SKM-1 treated with dmso at 0.1 percent for 144 hours (cell line): ENCODE measurements at regions not wholly inside any gene's neighbourhood (a gene's known extent, or its start where the extent isn't known, plus 50 kb on each side); places are given as distances from the start of the nearest gene placed in this dataset.
A peak's percentile ranks its signal among the peaks of the same experiment; 100 is the strongest.
"Not testable (repeated sequence)": the region's sequence is repeated elsewhere in the genome, so short reads cannot be mapped to it uniquely, and the experiment has no call there.

Source experiments
- DNase-seq: peaks from one replicate; lab custom pipeline; 2025; ENCODE audit not compliant: unreplicated experiment; lab: John Stamatoyannopoulos, UW

DNA sequence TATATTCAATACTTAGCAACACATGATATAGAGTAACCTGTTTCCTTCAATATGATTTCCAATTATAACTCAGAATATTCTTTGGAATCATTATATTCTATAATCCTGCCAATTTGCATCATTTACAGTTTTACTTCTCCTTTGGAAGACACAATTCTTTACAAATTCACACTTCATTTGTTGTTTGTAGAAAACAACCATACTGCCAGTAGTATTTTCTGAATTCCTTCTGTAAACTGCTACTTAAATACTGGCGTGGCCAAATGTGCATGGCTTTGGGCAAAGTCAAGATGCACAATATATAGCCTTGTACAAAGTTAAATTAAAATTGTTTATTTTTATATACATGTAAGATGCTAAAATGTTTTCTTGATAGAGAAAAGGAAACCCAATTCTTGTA, 687.1 kb upstream of the NEGR1 start:
- no peak for DNase-seq

DNA sequence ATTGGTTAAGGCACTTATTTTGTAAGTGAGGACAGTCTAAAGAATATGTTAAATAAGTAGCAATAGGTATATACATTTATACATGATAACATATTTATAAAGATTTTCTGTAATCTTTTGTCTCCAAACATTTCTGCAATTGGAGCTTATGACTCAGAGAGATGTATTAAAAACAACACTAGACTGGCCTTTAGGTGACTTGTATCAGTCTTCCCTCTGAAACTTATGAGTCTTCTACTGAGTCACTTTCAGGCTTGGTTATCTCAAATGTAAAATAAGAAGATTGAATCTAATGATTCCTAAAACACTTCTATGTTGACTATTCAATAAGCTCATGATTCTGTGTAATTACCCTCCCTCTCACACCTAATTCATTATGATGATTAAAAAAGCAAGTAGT, 672.6 kb upstream of the NEGR1 start:
- no peak for DNase-seq

DNA sequence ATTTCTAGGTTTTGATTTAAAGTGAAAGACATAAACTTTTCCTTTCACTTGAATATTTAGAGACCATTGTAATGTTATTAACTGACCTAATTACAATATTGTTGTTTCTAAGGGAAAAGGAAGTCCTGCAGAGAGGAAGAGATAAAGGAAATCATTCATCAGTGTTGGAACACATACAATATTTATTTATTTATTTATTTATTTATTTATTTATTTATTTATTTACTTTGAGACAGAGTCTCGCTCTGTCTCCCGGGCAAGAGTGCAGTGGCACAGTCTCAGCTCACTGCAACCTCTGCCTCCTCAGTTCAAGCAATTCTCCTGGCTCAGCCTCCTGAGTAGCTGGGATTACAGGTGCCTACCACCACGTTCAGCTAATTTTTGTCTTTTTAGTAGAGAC, 668.6 kb upstream of the NEGR1 start:
- DNase-seq: not testable (repeated sequence)

DNA sequence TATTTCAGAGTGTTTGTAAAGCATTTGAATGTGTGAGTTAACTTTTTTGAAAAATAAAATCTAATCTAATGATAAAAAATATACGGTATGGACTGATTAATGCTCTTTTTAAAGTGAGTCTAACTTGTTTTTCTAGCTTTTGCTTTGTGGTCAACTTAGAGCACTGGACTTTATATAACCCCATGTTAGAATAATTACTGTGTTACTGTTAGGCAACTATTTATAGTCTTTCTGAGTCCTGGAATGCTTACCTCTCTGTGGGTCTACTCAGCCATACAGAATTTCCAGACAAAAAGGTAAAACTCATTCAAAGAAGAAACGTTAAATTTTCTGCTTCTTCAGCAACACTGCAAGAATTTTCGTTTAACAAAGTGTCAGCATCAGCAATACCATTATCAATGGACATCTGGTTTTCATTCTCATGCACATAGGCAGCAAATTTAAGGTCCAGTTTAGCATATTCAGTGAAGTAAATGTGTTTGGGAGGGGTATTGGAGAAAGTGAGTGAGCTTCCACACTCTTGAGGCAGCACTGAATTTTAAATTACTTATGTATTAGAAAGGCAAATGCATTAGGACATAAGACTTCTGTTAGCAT, 664.7 kb upstream of the NEGR1 start:
- DNase-seq: no peak

DNA sequence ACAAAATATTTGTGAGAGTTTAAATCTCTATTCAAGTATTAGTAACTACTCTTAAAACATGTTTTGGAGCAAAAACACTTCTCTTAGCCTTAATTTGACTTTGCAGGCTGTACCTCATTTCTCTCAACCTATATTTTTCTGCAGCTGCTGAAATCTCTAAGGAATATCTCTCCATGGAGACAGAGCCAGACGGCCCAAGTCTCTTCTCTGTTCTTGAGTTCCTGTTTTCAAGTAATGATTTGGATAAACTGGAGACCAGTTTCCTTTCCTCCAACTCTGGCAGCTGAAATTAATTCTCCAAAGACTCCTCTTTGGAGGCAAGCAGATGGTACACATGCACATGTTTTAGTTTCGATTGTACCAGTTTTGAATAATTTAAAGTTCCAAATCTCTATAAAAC, 659.7 kb upstream of the NEGR1 start:
- DNase-seq: no peak

DNA sequence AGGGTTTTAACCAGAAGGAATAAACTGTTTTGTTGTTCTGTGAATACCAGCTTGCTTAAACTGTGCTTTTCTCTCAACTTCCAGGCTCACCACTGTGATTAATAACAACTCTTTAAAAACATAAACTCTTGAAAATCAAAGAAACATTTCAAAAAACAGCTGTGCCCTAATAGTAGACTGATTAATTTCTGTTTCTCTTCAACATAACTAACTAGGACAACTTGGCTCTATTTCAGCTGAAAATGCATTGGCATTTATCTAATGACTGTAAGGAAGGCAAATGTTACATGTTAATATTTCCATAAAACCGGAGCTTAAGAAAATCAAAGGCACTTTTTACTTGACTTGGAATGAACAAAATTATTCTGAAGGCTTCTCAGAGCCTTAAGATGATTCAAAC, 656.1 kb upstream of the NEGR1 start:
- no peak for DNase-seq

DNA sequence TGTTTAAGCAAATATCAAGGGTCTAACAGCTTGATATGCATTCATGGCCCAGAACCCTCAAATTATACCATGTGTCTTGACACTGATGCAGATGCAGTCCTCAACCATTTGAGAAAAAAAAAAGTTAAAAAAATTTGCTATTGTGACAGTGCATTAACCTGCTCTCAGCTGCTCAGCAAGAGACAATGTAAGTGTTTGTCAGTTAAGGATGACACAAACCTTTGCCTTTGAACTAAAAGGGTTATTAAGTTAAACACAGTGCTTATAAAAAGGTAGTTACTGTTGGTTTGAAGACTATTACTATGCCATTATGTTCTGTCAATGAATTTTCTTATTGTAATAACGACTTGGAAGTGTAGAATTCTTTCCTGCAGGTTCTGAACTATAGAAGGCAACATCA, 655.6 kb upstream of the NEGR1 start:
- DNase-seq: no peak

DNA sequence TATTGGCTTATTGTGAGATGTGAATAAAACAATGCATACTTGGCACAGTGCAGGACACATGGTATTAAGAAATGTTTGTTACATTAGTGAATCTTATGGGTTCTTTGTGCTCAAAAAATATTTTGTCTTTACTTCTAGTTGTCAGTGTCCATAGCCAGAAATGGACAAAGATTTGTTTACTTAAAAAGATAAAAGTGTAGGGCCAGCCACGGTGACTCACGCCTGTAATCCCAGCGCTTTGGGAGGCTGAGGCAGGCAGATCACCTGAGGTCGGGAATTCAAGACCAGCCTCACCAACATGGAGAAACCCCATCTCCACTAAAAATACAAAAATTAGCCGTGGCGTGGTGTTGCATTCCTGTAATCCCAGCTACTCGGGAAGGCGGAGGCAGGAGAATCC, 654.6 kb upstream of the NEGR1 start:
- DNase-seq: no peak

DNA sequence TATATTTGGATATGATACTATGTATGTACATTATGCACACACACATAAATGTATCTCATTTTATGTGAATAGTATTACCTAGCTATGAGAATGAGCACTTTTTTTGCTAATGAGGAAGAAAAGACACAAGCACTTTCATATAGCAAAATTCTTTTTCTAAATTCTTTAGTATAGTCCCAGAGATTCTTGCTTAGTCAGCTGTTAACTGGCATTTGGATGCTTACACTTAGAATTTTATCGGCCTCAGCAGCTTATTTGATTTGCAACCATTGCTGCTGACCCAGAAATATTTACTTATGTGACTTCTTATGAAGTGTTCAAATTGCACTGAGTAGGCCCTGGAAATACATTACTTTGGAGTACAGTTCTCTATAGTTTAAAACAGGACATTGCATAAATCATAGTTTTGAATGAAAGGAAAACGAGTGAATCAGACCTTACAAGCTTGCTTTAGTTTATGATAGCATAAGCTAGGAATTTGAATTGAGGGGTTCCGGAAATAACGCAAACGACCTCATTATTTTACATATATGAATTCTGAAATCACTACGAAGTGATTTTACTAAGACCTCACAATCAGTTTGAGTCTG, 653.9 kb upstream of the NEGR1 start:
- DNase-seq: no peak

DNA sequence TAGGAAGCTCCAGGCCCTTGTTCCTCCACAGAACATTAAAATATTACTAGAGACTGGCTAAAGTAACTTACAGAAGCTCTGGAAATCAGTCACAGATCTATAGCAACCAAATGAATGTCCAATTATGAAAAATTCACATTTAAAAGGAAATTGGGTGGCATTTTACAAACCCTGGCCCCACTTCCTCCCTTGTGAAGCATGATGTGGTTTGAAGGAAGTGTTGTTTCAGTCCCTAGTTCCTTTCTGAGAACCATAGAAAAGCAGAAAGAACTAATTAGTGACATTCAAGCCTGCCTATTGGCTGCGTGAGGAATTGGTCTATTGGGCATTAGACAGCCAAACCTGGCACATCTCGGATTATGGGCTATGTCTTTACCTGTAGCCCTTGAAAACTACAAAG, 649.7 kb upstream of the NEGR1 start:
- peak; percentile 54 for DNase-seq

DNA sequence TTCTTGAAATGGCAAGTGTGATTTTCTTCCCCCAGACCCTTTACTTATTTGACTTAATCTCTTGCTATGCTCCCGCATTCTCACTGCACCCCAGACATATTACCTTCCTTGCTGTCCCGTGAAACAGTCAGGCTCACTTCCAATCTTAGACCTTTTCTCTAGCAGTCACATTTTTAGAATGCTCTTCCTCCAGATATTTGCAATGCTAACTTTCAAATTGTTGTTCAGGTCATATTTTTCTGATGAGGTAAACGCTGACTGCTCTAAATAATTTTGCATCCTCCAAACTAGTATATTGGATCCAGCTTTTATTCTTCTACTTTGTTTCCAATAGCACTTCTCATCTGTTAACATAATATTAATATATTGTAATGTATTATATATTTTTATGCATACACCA, 648.2 kb upstream of the NEGR1 start:
- no peak for DNase-seq

DNA sequence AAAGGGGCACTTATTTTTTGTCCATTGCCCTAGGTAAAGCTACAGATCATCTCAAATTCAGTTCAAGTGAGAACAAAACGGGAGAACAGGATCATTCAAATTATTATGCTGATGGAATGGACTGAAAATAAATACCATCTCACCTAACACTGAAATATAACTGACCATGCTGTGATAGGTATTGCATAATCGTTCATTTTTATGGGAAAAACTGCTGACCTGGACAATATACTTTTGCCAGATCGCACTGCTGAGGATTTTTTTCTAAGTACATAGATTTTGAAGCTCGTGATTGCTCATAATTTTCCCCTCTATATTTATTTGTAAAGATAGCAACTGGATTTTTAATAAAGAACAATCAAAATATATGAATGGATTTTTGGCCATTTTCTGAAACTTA, 636.6 kb upstream of the NEGR1 start:
- DNase-seq: no peak

DNA sequence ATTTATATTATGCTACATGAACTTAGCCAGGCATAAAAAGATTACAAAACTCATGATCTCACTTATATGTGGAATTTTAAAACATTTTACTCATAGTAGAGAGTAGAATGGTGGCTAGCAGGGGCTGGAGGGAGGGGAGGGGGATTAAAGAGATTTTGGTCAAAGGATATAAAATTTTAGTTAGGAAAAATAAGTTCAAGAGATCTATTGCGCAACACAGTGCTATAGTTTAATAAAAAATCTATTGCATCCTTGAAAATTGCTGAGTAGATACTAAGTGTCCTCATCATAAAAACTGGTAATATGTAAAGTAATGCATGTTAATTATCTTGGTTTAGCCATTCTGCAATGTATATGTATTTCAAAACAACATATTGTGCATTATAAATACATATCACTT, 635.6 kb upstream of the NEGR1 start:
- DNase-seq: no peak

DNA sequence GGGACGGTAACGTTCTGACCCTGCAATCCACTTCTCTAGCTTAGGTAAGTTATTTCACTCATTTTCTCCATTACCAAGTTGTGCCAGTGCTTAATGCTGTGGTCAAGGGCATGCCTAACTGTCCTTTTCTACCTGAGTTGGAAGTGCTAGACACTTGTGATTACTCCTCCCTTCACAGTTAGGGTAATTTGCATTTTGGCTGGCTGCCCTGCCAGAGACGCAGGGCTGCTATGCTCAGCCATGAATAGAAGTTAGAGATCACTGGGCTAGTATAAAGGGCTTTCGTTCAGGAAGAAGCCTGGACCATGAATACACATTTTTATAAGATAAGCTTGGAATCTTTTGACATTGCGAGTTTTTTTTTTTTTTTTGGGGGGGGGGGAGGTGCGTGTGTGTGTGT, 633.2 kb upstream of the NEGR1 start:
- no peak for DNase-seq

DNA sequence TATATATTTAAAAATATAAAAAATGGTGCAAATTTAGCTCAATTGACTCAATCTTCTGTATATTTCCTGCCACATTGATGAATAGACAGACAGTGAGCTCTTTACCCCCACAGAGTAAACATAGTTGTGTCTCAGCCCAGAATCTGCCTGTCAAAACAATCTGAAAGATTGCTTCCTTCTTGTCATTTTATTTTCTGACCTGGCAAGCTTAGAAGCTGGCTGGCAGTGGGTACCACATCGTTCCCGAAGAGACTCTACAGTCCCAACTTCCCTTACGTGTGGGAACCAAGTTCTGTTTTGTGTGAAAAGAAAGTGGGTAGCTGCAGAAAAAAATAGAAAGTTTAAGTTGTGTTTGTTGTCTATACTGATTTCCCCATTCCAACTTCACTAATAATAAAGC, 629.3 kb upstream of the NEGR1 start:
- no peak for DNase-seq

DNA sequence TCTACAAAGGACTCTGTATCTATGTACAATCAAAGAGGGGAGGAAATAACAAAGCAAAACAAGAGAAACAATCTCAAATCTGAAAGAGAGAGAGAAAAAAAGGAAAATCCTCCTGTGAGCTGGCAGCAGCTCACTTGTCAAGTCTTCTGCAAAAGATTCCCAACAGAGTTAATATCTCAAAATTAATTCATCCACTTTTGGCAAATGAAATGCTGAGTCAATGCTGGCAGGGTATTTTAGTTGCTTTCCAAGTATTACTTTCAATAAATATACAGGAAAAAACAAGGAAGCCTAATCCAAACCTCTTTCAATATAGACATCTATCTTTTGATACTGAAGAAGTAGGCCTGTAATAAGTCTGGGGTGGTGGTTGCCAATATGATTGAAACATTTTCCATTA, 613.9 kb upstream of the NEGR1 start:
- no peak for DNase-seq

DNA sequence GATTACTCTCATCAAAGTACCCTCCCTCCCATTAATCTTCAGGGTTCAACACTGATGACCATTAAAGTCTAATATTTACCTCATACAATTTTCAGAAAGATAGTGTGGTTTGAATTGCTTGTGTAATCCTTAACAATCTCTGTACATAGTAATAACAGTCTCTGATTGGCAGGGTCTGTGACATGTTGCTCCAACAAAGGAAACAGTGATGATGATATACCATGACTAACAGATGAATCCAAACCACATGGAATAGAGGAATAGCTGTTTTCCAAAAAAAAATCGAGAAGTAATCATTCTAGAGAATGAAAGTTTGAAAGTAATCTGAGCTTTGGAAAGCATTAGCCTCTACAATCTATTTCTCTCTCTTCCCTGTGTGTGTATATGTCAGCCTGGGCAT, 610.1 kb upstream of the NEGR1 start:
- no peak for DNase-seq

DNA sequence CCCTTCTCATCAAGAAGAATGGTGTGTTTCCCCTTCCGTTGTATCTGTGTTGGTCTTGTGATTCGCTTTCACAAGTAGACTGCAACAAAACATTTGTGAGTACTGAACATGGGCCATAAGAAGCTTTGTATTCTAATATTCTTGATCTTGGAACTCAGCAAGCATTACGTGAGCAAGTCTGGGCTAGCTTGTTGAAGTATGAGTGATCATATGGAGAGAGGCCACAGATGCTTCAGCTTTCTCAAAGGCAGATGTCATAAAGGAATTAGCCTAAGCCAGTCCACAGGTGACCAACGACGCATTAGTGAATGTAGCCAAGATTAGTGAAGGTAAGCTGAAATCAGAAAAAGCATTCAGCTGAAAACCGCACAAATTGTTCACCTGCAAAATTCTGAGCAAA, 609.6 kb upstream of the NEGR1 start:
- DNase-seq: no peak

DNA sequence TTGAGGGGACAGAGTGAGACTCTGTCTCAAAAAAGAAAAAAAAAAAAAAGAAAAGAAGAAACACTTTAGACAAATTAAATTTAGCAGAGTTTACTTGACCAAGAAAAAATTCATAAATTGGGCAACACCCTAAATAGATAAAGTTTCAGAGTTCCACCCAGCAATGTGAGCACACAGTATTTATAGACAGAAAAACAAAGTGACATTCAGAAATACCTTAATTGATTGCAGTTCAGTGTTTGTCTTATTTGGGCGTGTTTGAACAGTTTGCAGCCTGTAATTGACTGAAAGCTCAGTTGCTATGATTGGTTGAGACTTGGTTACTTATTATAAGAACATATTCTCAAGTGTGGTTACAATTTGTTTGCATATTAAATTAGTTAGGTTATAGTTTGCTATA, 603.5 kb upstream of the NEGR1 start:
- DNase-seq: no peak

DNA sequence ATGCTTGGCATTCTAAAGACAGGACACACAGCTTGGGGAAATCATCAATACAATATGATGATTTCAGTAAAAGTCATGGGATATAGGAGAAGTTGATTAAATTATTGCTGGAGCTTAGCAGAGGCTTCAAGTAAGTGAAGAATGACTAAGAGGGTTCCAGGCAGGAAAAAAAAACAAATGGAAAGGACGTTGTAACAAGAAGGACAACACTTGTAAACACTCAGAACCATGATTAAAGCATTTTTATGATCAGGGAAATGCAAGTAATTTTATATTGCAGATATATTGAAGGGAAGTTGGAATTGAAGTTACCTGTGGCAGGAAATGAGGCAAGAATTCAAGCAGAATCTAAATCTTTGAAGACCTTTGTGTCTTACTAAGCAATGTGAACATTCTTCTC, 602.7 kb upstream of the NEGR1 start:
- no peak for DNase-seq

DNA sequence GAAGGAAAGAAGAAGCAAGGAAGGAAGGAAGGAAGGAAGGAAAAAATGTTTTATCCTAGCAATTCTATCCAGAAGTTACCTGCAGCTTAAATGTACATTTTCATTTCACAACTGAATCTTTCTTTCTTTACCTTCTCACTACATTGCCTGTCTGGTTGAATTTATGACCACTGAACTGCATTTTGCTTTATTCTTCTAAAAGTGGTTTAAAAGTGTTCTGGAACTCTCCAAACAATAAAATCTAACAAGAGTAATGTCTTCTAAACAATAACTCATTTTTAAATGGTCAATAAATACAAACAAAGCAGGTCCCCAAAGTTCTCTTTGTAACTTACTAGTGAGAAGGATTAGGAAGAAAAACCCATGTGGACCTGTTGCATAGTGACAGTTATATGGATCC, 587.5 kb upstream of the NEGR1 start:
- DNase-seq: no peak

DNA sequence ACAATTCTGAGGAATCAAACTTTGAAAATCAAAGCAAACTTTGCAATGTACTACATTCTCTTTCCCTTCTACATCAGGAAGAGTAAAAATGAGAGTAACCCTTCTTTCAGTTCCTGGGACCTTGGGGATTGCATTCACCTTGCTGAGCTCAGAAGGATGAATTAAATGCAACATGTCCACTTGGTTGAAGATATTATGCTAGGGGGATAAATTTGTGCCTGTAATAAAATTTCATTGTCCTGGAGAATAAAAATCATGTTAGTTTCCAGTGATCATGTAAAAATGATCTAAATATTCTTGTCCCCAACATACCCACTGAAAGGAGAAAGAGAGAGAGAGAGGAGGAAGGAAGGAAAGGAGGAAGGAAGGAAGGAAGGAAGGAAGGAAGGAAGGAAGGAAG, 587.1 kb upstream of the NEGR1 start:
- DNase-seq: no peak

DNA sequence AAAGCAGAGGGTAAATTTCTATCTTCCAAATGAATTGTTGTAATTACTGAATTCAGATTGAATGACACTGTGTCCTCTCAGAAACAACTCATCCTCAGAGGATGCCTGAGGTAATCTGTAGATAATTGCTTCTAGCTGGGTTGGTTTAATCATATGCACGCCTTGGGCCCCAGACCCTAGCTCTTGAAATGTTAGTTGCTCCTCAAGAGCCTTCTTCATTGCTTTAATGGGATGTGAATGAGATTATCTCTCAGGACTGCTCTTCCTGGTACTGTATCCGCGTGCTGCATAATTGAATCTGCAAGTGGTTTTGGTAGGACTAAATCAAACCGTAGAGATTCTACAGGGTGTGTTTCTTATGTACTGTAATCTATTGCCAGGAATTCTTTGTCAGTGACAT, 569.3 kb upstream of the NEGR1 start:
- DNase-seq: no peak

DNA sequence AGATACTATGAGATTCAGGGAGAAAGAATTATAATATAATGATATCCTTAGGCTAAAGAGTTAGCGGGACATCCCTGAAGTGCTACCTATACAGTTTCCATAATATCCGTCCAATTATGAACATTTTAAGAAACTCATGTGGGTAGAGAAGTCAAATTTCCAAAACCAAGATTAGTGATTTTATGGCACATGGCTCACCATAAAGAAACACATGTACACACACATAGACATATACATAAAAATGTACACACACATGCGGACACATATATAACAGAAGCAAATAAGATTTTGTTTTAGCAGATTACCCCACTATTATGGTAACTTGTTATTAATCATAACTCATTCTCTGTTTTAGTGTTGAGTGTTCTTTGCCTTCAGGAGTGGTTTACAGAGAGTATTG, 566.7 kb upstream of the NEGR1 start:
- no peak for DNase-seq
